ENCODE measurements at regions not wholly inside any gene's neighbourhood (a gene's known extent, or its start where the extent isn't known, plus 50 kb on each side); places are given as distances from the start of the nearest gene placed in this dataset.

- no peak for DNase-seq (ENCODE audit: low read depth)
- no peak overlapping the region for H3K4me3 ChIP-seq (ENCODE audit: low read length)
- no peak for TF ChIP-seq CTCF (conservative IDR thresholded peaks at IDR 0.05; ENCODE audit: low read depth, low read length)
These were observed 122.5 kb upstream of the NCKAP5 start for GRCh38 chr2:133690780-133691179.

GRCh38 chr2:133691336-133691735 lies 123.1 kb upstream of the NCKAP5 start:
- no peak for TF ChIP-seq CTCF (conservative IDR thresholded peaks at IDR 0.05; ENCODE audit: low read depth, low read length)
- no peak overlapping the region for H3K4me3 ChIP-seq (ENCODE audit: low read length)
- DNase-seq (ENCODE audit: low read depth) = no peak

- H3K4me3 ChIP-seq (ENCODE audit: low read length) = no peak overlapping the region
- no peak for TF ChIP-seq CTCF (conservative IDR thresholded peaks at IDR 0.05; ENCODE audit: low read depth, low read length)
- no peak for DNase-seq (ENCODE audit: low read depth)
These were observed 137.0 kb upstream of the NCKAP5 start for GRCh38 chr2:133705287-133705686.

GRCh38 chr2:133710613-133711012 lies 142.3 kb upstream of the NCKAP5 start:
- DNase-seq (ENCODE audit: low read depth) = no peak
- H3K4me3 ChIP-seq (ENCODE audit: low read length) = no peak overlapping the region
- no peak for TF ChIP-seq CTCF (conservative IDR thresholded peaks at IDR 0.05; ENCODE audit: low read depth, low read length)

- no peak overlapping the region for H3K4me3 ChIP-seq (ENCODE audit: low read length)
- no peak for DNase-seq (ENCODE audit: low read depth)
- TF ChIP-seq CTCF (conservative IDR thresholded peaks at IDR 0.05; ENCODE audit: low read depth, low read length) = no peak
These were observed 142.9 kb upstream of the NCKAP5 start for GRCh38 chr2:133711201-133711600.

- DNase-seq (ENCODE audit: low read depth) = no peak
- H3K4me3 ChIP-seq (ENCODE audit: low read length) = no peak overlapping the region
- no peak for TF ChIP-seq CTCF (conservative IDR thresholded peaks at IDR 0.05; ENCODE audit: low read depth, low read length)
These were observed 143.5 kb upstream of the NCKAP5 start for GRCh38 chr2:133711806-133712205.

GRCh38 chr2:133712369-133712768 lies 144.1 kb upstream of the NCKAP5 start:
- TF ChIP-seq CTCF (conservative IDR thresholded peaks at IDR 0.05; ENCODE audit: low read depth, low read length) = no peak
- DNase-seq (ENCODE audit: low read depth) = no peak
- H3K4me3 ChIP-seq (ENCODE audit: low read length) = no peak overlapping the region
